Aorta (tissue), 5 donors: ENCODE measurements at regions not wholly inside any gene's neighbourhood (a gene's known extent, or its start where the extent isn't known, plus 50 kb on each side); places are given as distances from the start of the nearest gene placed in this dataset.

Source experiments
- ATAC-seq: fragments of 200-7000 bp; cut with Tn5 transposase; one replicate; pipeline ENCODE4 v1.9.1; 2022; ENCODE audit warnings: moderate library complexity; ENCODE audit not compliant: low FRiP score
- DNase-seq, 2 donors: peaks; one replicate each; pipeline ENCODE4 v3.0.0-alpha.2; 2020
- H3K27ac ChIP-seq, 2 donors: one replicate each; pipeline ENCODE4 v1.5.1; 2013; ENCODE audit warnings: low read length in 2 of 2, mild to moderate bottlenecking in 2 of 2, moderate library complexity in 2 of 2, control low read depth in 1 of 2, inconsistent platforms in 1 of 2, low read depth in 1 of 2
- H3K27me3 ChIP-seq, 2 donors: one replicate each; pipeline ENCODE4 v1.6.1; 2013; ENCODE audit warnings: control low read depth in 1 of 2, low read length in 1 of 2, mild to moderate bottlenecking in 1 of 2, moderate library complexity in 1 of 2; ENCODE audit not compliant: insufficient read depth in 2 of 2, control insufficient read depth in 1 of 2
- H3K36me3 ChIP-seq, 2 donors: one replicate each; pipeline ENCODE4 v1.6.1; 2013; ENCODE audit warnings: control low read depth in 1 of 2, low read length in 1 of 2, mild to moderate bottlenecking in 1 of 2; ENCODE audit not compliant: insufficient read depth in 2 of 2, control insufficient read depth in 1 of 2
- H3K4me1 ChIP-seq, 2 donors: one replicate each; pipeline ENCODE4 v1.6.1; 2013; ENCODE audit warnings: low read length in 2 of 2, control low read depth in 1 of 2, mild to moderate bottlenecking in 1 of 2, moderate library complexity in 1 of 2; ENCODE audit not compliant: insufficient read depth in 2 of 2, control insufficient read depth in 1 of 2
- H3K4me3 ChIP-seq, 2 donors: one replicate each; pipeline ENCODE4 v1.5.1; 2013; ENCODE audit warnings: low read length in 2 of 2, control low read depth in 1 of 2, mild to moderate bottlenecking in 1 of 2
- H3K9me3 ChIP-seq: one replicate; pipeline ENCODE4 v1.6.1; 2013; ENCODE audit warnings: mild to moderate bottlenecking, low read length; ENCODE audit not compliant: control insufficient read depth
- whole genome bisulfite sequencing, 2 donors: extraction: QIAGEN DNeasy Blood & Tissue Kit; methylation state at CpG; one replicate each; pipeline ENCODE4 v1.1.7; 2013; 5-methylcytosine and 5-hydroxymethylcytosine counted together
- intact Hi-C, 2 donors: fragments of 100-400 bp; cut with DNase I; formaldehyde crosslinking; loops; one replicate each; pipeline versions ENCODE4 v1.14.2 to v1.15.0; 2022
- donor health status: healthy with polysubstance abuse.
- donor health status: Bipolar disorder and iron deficiency.
- donor health status: DM: no; HTN: no; CAD: no.
- donor health status: DM: no; HTN: no; CAD: no.
- donor health status: DM: yes; HTN: yes; CAD: no.

DNA sequence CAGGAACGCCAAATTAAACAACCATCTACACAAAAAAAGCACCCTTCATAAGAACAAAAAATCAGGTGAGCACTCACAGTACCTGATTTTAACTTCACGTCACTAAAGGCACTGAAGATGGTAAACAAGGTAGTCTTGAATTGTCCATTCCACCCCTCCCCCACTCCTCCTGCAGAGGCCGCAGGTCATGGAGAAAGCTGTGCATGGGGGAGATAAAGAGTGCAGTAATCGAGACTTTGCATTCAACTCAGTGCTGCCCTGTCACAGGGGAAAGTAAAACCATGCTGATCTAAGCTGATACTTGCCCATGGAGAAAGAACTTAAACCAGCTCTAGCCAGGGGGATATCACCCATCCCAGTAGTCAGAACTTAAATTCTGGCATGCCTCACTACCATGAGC is 61.4 kb upstream of the LRIF1 start:
- no peak overlapping the region for H3K27ac ChIP-seq
- 71 to 74% methylated on average over 4 of the region's 4 CpGs for WGBS, 2 donors
- no peak for DNase-seq
- no peaks in the 10 kb centered on the region for H3K4me1 ChIP-seq
- H3K27me3 ChIP-seq, result no peaks in the 10 kb centered on the region
- intact Hi-C loops, result no loop called here
- no peaks in the 10 kb centered on the region for H3K36me3 ChIP-seq
- no peaks in the 10 kb centered on the region for H3K9me3 ChIP-seq
- H3K4me3 ChIP-seq, result no peak overlapping the region
- ATAC-seq, result no peak

- 51 to 52% methylated on average over 3 of the region's 3 CpGs for WGBS, 2 donors
- H3K9me3 ChIP-seq, result no peaks in the 10 kb centered on the region
- H3K27me3 ChIP-seq, result no peaks in the 10 kb centered on the region
- H3K4me3 ChIP-seq, result no peak overlapping the region
- ATAC-seq (no peak), DNase-seq (no peak)
- H3K4me1 ChIP-seq, result no peaks in the 10 kb centered on the region
- no peak overlapping the region for H3K27ac ChIP-seq
- H3K36me3 ChIP-seq, result no peaks in the 10 kb centered on the region
- intact Hi-C loops, result no loop called here
These were observed 51.5 kb upstream of the LRIF1 start for GRCh38 chr1:111015222-111015621.
